HG03159 (cell line): ENCODE measurements at regions not wholly inside any gene's neighbourhood (a gene's known extent, or its start where the extent isn't known, plus 50 kb on each side); places are given as distances from the start of the nearest gene placed in this dataset.

ENCODE experiments used
- ATAC-seq: cut with Tn5 transposase; IDR thresholded peaks from one replicate; pipeline ENCODE4 v1.9.1; 2021; ENCODE audit warnings: mild to moderate bottlenecking, moderate library complexity; ENCODE audit not compliant: unreplicated experiment

DNA sequence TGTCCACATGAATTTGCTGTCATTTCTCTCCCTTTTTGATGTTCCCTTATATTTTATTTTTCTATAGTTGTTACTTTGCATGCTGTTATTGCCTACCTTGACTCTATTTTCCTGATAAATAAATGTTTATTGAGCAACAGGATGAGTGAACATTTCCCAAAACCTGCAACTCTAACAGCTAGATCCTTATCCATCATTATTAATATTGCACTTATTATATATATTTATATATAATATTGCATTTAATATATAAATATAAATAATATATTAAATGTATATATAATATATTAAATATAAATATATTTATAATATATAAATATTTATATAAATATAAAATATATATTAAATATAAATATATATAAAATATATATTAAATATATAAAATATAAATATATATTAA, 436.1 kb upstream of the MMADHC start:
- no peak for ATAC-seq

DNA sequence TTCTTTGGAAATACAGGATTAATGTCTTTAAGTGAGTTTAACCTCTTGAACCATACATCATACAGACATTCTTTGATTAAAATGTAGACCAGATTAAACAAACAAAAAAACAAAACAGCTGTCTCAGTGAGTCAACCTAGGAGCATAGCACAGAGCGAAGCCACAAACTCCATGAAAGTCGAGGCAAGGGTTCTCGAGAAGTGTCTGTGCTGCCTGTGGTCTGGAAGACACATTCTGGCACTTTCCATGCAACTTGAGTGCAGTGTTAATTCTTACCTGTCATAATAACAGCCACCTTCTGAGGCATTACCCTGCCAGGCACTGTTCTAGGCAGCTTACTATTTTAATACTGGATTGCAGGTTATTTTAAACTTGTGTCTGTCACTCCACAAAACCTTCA, 435.5 kb upstream of the MMADHC start:
- ATAC-seq, result no peak

DNA sequence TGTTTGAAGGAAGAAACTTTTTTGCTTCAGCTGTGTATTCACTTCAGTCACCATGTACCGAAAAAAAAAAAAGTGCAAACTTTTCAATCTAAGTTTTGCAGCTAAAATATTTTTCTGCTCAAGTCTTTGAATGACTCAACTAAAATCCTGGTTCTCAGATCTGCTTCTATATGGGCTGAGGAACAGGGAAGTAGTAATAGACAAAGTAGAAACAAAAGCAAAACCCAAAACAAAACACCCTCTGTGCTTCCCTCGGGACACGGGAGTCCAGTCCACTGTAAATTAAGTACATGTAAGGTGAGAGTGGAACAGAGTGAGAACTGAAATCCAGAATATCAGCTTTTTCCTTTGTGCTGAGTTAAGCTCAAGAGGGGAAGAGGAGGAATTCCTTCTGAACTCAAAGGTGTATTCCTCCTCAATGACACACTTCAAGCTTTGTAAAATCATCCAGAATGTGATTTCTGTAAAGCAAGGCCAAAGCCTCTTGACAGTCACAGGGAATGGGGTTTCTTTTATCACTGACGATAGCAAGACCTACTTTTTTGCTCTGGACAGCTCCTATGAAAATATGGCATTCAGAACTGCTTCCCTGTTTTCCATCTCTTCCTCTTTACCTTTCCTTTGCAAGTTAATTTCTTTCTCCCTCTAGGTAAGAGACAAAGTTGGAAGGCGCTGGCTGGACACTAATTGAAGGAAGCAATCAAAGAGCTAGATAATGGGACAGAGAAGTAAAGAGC, 433.5 kb upstream of the MMADHC start:
- no peak for ATAC-seq

DNA sequence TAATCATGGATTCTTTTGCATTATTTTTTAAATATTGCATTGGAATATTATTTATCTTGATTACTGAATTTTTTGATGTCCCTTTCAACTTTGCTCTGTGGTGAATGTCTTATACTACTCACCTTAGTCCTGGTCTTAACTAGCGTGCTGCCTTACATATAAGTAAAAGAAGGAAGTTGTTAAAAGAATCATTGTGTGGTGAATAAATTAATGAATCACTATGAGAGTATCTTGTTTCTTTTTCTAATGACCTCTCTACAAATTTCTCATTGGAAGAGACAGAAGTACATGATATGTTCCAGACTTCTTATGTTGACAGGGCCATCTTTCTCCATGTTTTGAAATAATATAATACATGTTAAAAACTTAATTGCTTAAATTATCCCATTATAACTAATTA, 432.6 kb upstream of the MMADHC start:
- ATAC-seq, result no peak

DNA sequence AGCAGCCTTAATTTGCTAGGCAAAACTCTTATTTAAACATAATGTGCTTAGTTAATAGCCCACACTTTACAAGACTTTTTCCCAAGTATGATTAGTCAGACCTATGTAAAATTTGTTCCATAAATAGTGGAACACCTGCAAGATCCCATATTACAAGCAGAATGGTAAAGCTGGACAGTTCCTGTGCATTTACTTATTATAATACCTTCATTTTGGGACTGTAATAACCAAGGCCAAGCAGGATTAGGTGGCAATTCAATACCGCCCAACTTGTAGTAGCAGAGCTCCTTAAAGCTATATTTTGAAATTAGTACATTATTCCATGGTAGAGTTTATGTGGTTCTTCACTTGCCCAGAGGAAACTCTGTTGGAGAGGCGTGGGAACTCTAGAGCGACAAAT, 431.5 kb upstream of the MMADHC start:
- ATAC-seq, result no peak

DNA sequence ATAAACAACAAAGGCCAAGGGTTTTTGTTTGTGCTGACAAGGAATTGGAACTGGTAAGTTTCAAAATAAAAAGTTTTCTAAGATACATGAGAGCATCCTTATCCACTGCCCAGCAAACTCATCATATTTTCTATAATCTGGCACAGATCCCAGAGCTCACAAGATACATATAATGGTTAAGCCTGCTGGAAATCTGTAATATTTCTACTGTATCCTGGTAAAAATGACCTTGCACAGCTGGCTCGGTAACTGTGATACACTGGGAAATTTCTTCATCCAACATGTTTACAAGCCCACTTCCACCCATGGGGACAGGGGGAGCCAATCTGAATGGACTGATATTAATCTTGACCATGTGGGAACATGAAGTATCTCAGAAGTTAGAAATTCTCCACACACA, 425.4 kb upstream of the MMADHC start:
- no peak for ATAC-seq

DNA sequence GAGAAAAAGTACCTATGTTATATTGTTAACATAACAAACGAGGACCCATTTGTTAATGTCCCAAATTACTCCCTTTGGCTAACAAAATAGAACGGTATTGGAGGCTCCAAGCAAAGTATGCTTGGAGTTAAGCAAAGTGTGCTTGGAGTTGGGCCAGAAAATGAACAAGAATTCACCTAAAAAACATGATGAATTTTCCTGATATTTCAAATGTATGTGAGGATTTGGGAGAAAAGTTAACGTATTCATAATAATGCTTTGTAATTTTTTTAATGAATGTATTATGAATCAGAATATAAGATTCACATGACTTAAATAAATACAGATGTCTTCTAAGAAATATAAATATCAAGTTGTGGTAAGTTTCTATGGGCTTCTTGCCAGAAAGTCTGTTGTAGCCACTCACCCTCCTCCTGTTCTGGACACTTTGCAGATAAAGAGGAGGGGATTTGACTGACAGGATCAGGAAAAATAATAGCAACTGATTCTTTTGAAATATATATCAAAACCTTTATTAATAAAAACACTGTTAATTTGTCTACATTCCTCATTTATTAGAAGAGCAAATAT, 423.7 kb upstream of the MMADHC start:
- ATAC-seq, result no peak

DNA sequence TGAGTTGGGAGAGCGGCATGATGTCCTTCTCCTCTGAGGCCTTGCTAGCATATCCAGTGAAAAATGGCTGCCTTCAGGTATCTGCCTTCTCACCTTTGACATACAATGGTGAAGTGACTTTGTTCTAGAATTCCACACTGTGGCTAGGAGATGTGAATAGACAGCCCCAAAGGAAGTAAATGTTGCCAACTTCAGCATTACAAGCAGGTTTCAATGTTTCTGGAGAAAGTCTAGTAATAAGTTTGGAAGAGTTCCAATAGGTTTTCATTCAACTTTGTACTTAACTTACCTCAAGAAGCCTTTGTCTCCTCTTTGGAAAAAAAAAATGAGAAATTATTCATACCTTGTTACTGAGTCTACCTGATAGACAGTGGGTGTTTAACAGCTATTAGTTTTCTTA, 421.3 kb upstream of the MMADHC start:
- no peak for ATAC-seq

DNA sequence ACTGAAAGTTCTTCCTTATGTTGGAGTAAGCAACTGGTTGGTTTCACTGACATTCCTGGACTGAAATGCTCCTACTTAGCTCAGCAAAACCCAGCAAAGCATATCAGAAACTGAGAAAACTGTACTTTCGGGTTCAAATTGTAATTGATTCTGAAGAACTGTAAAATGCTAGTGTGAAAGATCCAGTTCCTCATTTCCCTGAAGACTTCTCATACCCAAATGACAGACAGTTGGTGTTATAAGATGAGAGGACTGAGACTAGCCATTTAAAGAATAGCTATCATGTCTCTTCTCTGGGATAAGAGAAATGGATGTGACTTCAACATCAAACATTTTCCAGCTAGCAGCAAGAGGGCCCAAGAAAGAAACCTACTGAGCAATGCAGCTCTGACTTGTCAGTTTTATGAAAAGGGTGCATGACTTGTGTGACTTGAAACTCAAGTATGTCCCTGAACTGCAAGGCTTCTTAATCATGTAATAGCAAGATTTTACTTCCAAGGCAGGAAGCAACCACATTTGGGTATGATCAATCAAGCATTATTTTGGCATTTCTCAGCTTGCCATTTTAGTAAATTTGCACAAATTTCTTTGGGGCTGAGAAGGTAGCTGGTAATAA, 420.3 kb upstream of the MMADHC start:
- ATAC-seq, result no peak

DNA sequence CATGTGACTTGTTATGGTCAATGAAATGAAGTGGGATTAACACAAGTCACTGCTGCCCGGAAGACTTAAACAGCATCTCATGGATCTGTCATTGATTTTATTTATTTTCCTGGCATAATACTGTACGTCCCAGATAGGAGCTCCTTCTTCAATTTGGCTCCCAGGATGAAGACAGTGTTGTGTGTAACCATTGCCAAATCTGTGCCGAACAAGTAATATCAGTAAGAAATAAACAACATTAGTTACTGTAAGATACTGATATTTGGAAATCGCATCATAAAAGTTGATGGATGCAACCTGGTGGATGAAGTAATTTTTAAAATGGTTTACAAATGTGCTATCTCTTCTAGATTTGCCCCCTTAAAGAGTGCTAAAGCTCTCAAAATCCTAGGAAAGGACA, 419.0 kb upstream of the MMADHC start:
- no peak for ATAC-seq

DNA sequence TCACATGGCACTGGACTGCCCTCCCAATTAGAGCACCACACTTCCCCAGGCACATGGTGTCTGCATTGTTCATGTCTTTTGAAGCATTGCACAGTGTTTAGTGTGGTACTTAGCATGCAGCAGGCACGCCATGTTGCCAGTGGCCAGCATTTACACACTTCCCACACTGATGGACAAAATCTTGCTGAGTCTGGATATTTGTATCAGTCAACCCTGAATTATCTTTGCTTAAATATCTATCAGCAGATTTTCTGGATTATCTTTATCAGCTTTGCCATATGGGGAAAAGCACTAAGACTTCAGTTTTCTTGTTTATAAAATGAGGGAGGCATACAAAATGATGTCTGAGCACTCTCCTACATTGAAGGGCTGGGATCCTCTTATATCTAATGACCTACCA, 416.0 kb upstream of the MMADHC start:
- ATAC-seq, result no peak

DNA sequence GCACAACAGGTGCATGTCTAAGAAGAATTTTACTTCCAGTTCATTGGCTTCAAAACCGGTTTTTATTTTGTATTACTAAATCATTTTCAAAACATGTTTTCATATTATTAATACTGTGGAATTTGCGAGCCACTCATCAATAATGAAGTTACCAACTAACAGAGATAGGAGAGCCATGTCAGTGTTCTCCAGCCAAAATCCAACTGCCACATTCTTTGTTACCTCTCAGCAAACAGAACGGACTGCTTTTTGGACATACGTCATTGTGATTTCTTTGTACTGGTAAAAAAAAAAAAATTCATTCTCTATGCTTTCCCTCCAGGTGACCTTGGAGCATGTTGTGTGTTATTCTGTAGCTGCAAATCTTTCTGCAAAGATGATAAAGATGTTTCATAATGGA, 414.2 kb upstream of the MMADHC start:
- ATAC-seq, result no peak

DNA sequence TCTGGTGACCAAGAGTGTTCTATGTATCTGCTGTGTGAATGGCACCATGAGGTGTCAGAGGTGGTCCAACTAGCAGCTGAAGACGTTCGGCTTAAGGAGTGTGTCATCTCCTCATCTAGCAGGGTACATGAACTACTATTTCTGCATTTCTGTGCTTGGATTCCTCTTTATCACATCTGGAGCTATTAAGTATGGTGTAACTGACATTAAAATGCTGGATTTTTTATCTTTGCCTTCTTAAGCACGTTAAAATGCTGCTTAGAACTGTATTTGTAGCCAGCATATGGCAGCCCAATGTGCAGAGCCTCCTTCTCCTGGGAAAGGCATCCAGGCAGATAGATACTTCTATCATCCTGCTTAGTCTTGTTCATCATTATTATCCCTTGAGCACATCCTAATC, 409.3 kb upstream of the MMADHC start:
- no peak for ATAC-seq

DNA sequence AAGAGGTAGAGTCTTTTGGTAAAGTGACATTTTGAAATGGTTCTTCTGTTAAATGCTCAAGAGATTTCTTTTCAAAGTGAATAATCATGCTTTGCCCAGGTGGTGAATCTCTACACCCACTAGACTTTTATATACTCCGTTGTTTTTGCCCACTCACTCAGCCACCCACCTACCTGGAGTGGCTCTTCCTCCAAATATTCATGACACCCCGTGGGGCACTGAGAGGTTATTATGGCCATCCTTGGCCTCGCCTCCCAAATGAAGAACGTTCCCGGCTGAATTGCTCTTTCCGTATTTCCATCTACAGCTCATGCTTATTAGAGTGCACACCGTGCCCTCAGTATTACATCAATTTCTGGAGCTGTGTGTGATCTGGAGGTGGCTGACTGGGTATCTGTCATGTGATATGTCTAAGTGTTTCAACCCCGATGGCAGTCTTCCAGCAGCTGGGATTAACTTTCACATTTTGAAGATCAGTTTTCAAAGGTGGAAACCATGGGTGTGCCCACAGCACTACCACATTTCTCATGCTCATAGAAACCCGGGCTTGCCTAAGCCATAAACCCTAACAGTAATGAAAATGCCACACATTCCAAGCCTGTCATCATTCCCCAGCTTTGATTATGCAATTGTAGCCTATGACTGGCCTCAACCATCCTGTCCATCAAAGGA, 406.6 kb upstream of the MMADHC start:
- ATAC-seq, result no peak

DNA sequence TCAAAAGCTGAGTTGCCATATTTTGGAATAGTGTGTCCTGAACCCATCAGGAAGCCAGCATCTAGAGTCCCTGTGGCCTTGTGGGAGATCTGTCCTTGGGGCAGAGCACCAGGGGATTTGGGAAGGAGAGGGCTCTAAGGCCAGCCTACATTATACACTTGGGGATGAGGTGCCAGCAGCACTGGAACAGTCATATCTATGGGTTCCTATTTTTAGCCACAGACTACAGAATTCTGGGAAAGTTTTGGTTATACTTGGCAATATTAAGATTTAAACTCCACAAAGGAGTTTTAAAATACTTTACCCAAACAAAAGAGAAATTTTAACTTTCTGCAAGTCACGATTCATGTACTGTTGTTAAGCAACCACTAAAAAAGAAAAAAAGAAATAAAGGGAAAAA, 405.7 kb upstream of the MMADHC start:
- ATAC-seq, result no peak

DNA sequence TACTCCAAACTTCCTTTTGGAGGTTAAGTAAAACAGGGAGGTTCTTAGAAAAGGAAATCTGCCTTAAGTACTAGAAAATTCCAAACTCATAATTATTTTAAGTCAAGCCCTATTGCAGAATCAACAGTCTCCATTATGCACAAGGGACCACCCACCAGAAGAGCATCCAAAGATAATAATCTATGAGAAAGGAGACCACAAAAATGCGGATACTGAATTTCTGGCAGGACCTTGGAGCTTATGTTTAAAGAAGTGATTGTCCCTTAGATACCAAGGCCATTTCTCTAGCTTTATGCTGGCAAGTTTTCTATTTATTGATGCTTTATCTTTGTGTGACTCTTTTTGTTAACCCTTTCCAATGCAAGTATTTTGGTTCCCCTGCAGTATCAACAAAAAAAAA, 404.0 kb upstream of the MMADHC start:
- no peak for ATAC-seq

DNA sequence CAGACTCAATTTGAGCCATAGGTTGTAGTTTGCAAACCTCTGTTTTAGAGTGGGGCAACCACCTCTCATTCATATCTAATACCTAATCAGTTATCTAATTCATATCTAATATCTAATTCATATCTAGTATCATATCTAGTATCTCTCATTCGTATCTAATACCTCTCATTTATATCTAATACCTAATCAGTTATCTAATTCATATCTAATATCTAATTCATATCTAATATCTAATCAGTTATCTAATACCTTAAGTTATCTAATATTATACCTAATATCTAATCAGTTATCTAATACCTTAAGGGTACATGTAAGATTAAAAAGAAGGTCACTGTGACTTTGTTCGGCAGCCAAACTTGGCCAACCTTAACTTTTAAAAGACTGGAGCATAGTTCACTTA, 403.4 kb upstream of the MMADHC start:
- ATAC-seq, result no peak

DNA sequence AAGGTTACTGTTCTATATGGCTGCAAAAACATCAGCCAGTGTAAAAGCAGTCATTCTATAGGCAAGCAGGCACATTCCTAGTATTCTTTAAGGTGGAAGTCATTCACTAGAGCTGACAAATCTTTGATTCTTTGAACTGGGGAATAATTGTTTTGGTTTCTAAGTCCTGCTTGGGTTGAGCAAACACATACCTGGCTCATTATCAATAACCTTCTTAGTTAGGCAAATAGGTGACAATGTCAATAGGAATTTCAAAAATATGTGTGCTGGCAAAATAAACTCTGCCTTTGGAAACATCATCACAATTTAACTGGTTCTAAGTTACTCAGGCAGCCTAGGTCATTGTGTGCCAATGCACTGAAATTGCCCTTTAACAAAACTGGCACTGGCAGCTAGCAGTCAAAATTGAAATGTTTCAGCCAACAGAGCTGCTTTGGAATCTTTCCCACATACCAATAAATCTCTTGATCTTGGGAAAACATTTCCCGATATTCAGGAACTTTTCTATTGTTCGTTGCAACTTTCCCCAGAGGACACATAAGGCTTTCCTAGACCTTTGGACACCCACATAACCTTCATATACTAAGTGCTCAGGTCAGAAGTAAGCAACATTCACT, 402.0 kb upstream of the MMADHC start:
- no peak for ATAC-seq

DNA sequence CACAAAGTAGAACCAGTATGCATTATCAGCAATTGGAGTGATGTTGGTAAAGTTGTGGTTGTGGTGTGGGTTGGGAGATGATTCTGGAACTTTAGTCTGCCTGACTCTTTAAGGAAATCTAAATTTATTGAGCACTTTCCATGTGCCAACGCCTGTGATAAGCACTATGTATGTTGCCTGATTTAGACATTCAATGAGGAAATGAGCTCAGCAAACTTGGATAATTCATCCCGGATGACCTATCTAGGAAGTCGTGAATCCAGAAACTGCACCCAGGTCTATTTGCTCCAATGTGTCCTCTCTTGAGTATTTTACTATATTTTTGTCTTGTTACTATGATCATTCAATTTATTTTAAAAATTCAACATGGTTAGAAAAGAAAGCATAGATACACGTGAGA, 400.8 kb upstream of the MMADHC start:
- no peak for ATAC-seq

DNA sequence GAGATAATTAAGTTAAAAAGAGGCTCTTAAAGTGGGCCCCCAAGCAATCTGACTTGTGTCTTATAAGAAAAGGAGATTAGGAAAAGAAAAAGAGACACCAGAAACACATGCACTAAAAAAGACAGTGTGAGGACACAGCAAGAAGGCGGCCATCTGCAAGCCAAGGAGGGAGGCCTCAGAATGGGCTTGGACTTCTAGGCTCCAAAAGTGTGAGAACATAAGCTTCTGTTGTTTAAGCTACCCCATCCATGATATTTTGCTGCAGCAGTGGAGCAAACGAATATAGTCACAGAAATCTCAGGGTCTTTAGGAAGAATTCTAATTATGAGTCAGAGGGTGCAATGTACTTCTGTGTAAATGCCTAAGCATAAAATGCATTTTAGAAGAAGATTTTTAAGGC, 399.3 kb upstream of the MMADHC start:
- no peak for ATAC-seq

DNA sequence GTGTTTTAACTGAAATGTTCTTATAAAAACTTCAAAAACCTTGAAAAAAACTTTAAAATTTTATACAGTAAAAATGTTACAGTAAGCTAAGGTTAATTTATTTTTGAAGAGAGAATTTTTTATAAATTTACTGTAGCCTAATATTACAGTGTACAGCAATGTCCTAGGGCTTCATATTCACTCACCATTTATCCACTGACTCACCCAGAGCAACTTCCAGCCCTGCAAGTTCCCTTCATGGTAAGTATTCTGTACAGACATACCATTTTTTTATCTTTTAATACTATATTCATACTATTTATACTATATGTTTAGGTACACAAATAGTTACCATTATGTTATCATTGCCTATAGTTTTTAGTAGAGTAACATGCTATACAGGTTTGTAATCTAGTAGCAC, 396.7 kb upstream of the MMADHC start:
- ATAC-seq, result no peak

DNA sequence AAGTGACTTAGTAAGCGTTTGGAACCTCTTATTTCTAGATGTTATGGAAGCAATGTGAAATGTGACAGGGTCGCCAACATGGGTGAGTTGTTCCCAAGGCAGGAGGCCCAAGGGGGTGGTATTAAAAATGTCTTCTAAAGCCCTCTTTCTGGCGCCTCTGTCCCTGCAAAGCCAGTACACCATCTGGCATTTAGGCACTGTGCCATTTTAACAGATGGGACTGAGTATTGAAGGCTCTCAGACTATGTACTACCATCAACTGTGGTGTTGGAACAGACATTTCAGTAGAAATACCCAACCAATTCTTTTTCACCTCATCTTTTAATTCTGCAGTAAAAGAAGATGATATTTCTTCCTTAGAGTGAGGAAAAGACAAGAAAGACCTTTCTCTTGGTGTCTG, 384.5 kb upstream of the MMADHC start:
- no peak for ATAC-seq
